Coronary artery (tissue), 2 donors: ENCODE measurements at regions not wholly inside any gene's neighbourhood (a gene's known extent, or its start where the extent isn't known, plus 50 kb on each side); places are given as distances from the start of the nearest gene placed in this dataset.

Experiments used
- DNase-seq: peaks from one replicate; pipeline ENCODE4 v3.0.0-alpha.2; 2017; ENCODE audit warnings: low spot score
- H3K27ac ChIP-seq, 2 donors: fragments of 200-600 bp; sonication (generic); one replicate each; pipeline ENCODE4 v1.5.1; 2016 to 2019
- H3K4me3 ChIP-seq: fragments of 200-600 bp; sonication (generic); 2 replicates; pipeline ENCODE4 v1.5.1; 2016; ENCODE audit warnings: mild to moderate bottlenecking, moderate library complexity
- CTCF ChIP-seq: fragments of 200-600 bp; sonication (generic); IDR thresholded peaks from one replicate; pipeline ENCODE4 v1.5.1; 2019; ENCODE audit warnings: antibody characterized with exemption

GRCh38 chr15:36210426-36210825, 369.0 kb upstream of the CDIN1 start:
- no peak overlapping the region for H3K27ac ChIP-seq
- no peak overlapping the region for H3K4me3 ChIP-seq
- TF ChIP-seq CTCF = no peak
- no peak for DNase-seq

DNA sequence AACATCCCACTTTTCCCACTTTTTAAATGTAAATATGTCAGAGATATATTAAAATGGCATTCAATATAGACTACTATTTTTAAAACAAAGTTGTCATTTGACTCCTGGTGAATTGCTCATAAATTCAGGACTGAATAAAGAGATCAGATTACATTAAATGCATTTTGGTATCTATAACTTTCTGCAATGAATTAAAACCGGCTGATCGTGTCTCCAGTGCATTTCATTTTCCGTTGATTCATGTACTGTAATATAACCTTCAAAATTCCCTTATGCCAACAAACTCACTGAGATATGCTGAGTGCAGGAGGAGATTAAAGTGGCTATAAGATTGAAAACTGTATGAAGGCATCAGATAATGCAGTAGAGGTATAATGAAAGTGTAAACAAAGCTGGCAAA, 361.1 kb upstream of the CDIN1 start:
- TF ChIP-seq CTCF = no peak
- no peak overlapping the region for H3K4me3 ChIP-seq
- no peak overlapping the region for H3K27ac ChIP-seq
- no peak for DNase-seq

GRCh38 chr15:36218991-36219390, 360.4 kb upstream of the CDIN1 start:
- DNase-seq = no peak
- Histone ChIP-seq H3K27ac (no peak overlapping the region), H3K4me3 (no peak overlapping the region)
- no peak for TF ChIP-seq CTCF

GRCh38 chr15:36221992-36222391, 357.4 kb upstream of the CDIN1 start:
- Histone ChIP-seq H3K27ac (no peak overlapping the region), H3K4me3 (no peak overlapping the region)
- DNase-seq = no peak
- TF ChIP-seq CTCF = no peak

DNA sequence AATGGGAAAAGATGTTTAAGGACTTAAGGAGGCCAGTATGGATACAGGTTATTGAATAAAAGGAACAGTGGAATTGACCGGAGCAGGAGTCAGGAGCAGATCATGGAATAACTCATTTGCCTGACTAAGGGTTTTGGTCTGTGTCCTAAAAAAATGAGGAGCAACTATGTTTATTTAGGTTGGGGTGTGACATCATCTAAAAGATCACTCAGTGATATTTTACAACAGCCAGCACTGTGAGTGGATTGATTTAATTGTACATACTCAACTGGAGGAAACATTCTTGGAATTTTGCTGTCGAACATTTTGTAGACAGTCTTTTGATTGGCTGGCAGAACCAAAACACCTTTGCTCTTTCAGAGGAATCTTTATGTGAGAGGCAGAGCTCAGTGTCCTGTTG, 348.6 kb upstream of the CDIN1 start:
- TF ChIP-seq CTCF = no peak
- no peak overlapping the region for H3K27ac ChIP-seq
- no peak overlapping the region for H3K4me3 ChIP-seq
- no peak for DNase-seq

GRCh38 chr15:36232491-36232890, 346.9 kb upstream of the CDIN1 start:
- no peak overlapping the region for H3K4me3 ChIP-seq
- DNase-seq = no peak
- no peak for TF ChIP-seq CTCF

DNA sequence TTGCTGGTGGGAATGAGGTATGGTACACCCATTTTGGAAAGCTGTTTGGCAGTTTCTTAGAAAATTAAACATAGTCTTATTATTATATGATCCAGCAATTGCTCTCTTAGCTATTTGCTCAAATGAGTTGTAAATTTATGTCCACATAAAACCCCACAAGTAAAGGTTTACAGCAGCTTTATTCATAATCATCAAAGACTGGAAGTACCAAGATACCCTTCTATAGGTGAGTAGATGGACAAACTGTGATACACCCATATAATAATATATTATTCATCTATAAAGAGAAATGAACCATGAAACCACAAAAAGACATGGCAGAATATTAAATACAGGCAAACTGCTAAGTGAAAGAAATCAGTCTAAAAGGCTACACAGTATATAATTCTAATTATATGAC, 344.7 kb upstream of the CDIN1 start:
- Histone ChIP-seq H3K27ac (no peak overlapping the region), H3K4me3 (no peak overlapping the region)
- TF ChIP-seq CTCF = no peak
- no peak for DNase-seq

More at GRCh38 chr15:36232491-36232890, 346.9 kb upstream of the CDIN1 start:
- H3K27ac ChIP-seq = no peak overlapping the region
